Epithelial cell of esophagus (primary cell): ENCODE measurements at regions not wholly inside any gene's neighbourhood (a gene's known extent, or its start where the extent isn't known, plus 50 kb on each side); places are given as distances from the start of the nearest gene placed in this dataset.

Experiments
- DNase-seq: peaks from one replicate; pipeline ENCODE4 v3.0.0; 2010; ENCODE audit warnings: low read depth
- H3K4me3 ChIP-seq: 2 replicates; pipeline ENCODE4 v1.5.1; 2011; ENCODE audit warnings: mild to moderate bottlenecking, low read length, control low read depth
- CTCF ChIP-seq: IDR thresholded peaks from 2 replicates; pipeline ENCODE4 v1.5.1; 2011; ENCODE audit warnings: low read depth, mild to moderate bottlenecking, low read length, control low read depth, inconsistent platforms; ENCODE audit not compliant: insufficient read depth; ENCODE audit errors: missing control alignments

GRCh38 chr1:172902861-172903381, 147.8 kb downstream of the TNFSF18 start:
- DNase-seq: peak; percentile 68
- TF ChIP-seq CTCF: no peak
- no peak overlapping the region for H3K4me3 ChIP-seq

DNA sequence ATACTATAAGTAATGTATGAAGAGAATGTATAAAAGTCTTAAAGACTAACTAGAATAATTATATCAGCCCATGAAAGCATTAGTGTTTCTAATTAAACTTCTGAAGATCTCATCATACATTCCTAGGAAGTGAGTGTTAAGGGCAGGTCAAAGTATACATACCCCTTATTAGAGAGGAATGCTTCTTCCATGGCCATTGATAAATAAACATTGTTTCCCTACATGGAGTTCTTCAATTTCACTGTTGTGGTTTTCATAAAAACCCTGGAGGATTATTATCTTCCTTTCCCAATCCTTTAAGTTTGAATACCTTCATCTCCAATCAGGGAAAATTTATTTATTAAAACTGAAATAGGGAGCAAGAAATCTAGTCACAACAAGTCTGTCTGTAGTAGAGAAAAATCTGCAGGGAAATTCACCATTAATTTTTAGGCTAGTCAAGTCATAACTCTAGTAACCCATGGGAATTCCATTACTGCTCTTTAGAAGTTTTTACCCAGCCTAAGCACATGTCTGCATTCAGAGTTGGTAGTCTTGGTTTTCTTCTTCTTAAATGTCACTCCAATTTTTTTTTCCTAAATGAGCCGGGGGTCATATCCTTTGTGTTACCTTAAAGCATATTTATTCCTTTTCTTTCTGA, 147.0 kb downstream of the TNFSF18 start:
- H3K4me3 ChIP-seq: no peak overlapping the region
- TF ChIP-seq CTCF: no peak
- no peak for DNase-seq

DNA sequence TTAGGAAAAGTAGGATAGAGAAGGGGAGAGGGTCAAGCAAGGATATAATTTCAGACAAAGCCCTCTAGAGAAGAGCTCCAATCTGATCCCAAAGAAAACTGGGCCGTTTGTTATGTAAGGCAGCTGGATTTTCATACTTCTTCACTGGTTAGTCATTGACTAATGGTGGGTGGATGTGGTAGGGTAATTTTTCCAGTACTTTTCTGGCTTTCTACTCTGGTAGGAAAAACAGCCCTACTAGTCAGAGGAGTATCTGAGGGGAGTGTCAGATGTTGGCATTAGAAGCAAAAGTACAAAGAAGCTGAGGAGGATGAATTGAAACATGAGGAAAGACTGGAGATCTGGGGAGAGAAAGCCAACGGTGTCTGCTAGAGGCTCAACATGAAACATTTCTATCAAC, 145.3 kb downstream of the TNFSF18 start:
- no peak for DNase-seq
- no peak for TF ChIP-seq CTCF
- H3K4me3 ChIP-seq: no peak overlapping the region

DNA sequence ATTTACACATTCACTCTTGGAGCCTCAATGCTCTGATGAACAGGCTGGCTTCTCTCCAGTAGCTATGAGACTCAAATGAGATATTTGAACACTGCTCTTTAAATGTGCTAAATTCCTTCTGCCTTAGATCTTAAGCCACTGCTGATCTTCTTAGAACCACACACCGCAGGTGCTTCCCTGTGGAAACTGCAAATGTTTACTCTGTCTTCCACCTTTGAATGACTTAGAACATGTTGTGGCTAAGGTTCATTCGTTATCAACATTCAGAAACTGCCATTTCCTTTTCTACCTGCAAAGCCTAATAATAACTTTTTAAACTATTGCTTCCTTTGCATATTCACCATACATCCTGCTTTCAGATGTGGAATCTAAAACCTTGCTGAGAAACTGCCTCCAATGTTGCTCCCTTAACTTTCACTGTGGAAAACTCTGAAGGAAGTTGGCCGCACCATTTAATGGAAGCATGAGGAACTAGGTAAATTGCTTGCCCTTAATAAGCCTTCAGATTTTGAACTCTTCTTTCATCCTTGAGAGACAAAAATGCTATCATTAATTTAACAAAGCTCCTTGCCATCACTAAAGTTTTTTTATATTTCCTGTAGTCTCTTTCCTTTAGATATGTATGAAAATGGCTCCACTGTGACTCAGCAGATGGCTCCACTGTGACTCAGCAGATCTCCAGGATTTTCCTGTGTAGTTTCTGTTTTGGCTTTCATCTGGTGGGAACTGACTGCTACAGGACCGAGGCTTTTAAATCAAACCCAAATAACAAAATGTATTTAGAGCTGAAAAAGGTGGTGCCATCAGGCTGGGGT, 143.8 kb downstream of the TNFSF18 start:
- DNase-seq: peak; percentile 73
- H3K4me3 ChIP-seq: no peak overlapping the region
- no peak for TF ChIP-seq CTCF

- no peak overlapping the region for H3K4me3 ChIP-seq
- no peak for DNase-seq
- TF ChIP-seq CTCF: no peak
These were observed 142.9 kb downstream of the TNFSF18 start for GRCh38 chr1:172907834-172908326.

DNA sequence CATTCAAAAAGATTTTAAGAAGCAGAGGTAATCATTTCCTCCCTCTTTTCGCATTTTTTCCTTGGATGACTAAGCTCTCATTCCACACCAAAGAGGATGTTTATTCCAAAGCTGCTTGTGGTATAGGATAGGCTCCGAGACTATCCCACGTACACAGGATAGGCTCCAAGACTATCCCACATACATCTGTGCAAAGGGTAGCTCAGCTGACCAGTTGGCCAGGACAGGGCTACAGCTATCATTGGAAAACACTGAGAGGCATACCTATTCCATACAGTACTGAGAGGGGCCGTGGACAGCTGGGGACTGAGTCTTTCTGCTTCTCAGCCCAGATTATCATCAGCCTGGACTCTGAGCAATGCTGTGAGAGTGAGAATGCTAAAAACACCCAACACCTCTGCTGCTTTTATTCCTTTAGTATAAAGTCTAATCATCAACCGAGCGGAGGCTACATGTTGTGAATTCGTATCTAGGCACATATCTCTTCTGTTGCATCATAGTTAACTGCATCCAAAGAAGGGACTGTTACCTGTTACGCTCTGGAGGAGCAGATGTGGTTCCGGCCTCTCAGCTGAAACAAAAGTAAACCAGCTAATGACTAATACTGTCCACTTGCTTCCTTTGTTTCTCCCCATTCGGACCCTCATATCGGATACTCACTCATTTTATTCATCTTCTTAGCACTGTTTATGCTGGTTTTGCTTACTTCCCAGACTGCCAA, 141.0 kb downstream of the TNFSF18 start:
- peak; percentile 53 for DNase-seq
- no peak for TF ChIP-seq CTCF
- no peak overlapping the region for H3K4me3 ChIP-seq
